DOHH2 (cell line): ENCODE measurements at regions not wholly inside any gene's neighbourhood (a gene's known extent, or its start where the extent isn't known, plus 50 kb on each side); places are given as distances from the start of the nearest gene placed in this dataset.

ENCODE experiments used
- H3F3A ChIP-seq: fragments of 200-600 bp; sonication (generic), shearing (Covaris generic); 2 replicates; pipeline ENCODE4 v1.6.0; 2016; ENCODE audit warnings: antibody characterized with exemption, mild to moderate bottlenecking; ENCODE audit not compliant: control insufficient read depth, insufficient read depth
- H3K27ac ChIP-seq: fragments of 200-600 bp; sonication (generic); 2 replicates; pipeline ENCODE4 v1.5.1; 2014; ENCODE audit warnings: low read depth, mild to moderate bottlenecking, low read length, moderate library complexity
- H3K27me3 ChIP-seq: fragments of 200-600 bp; sonication (generic); 2 replicates; pipeline ENCODE4 v1.6.1; 2014; ENCODE audit warnings: mild to moderate bottlenecking, low read length, mixed read lengths; ENCODE audit not compliant: control insufficient read depth
- H3K36me3 ChIP-seq: fragments of 200-600 bp; sonication (generic); 2 replicates; pipeline ENCODE4 v1.6.1; 2014; ENCODE audit warnings: mild to moderate bottlenecking, low read length, moderate library complexity, mixed read lengths; ENCODE audit not compliant: control insufficient read depth
- H3K4me1 ChIP-seq: fragments of 200-600 bp; sonication (generic); 2 replicates; pipeline ENCODE4 v1.6.1; 2014; ENCODE audit warnings: mild to moderate bottlenecking, low read length, mixed read lengths; ENCODE audit not compliant: control insufficient read depth
- H3K4me2 ChIP-seq: fragments of 200-600 bp; sonication (generic); 2 replicates; pipeline ENCODE4 v1.6.0; 2014; ENCODE audit warnings: mild to moderate bottlenecking, low read length, moderate library complexity
- H3K4me3 ChIP-seq: fragments of 200-600 bp; sonication (generic); 2 replicates; pipeline ENCODE4 v1.5.1; 2014; ENCODE audit warnings: mild to moderate bottlenecking, low read length, mixed read lengths
- H3K79me2 ChIP-seq: fragments of 200-600 bp; sonication (generic); 2 replicates; pipeline ENCODE4 v1.6.1; 2014; ENCODE audit warnings: mild to moderate bottlenecking, low read length, mixed read lengths; ENCODE audit not compliant: control insufficient read depth
- H3K9me2 ChIP-seq: fragments of 200-600 bp; sonication (generic); replicated peaks from 2 replicates; pipeline ENCODE4 v1.6.1; 2014; ENCODE audit warnings: mild to moderate bottlenecking, low read length, mixed read lengths; ENCODE audit not compliant: control insufficient read depth
- H3K9me3 ChIP-seq: fragments of 200-600 bp; sonication (generic); 2 replicates; pipeline ENCODE4 v1.6.1; 2014; ENCODE audit warnings: antibody characterized with exemption, low read length, mixed read lengths; ENCODE audit not compliant: control insufficient read depth, insufficient read depth
- H4K20me1 ChIP-seq: fragments of 200-600 bp; sonication (generic); 2 replicates; pipeline ENCODE4 v1.6.0; 2014; ENCODE audit warnings: low read depth, mild to moderate bottlenecking, antibody characterized with exemption, low read length, moderate library complexity; ENCODE audit not compliant: control insufficient read depth, insufficient read depth
- EZH2phosphoT487 ChIP-seq: fragments of 200-600 bp; sonication (generic); IDR thresholded peaks from 2 replicates; pipeline ENCODE4 v1.6.1; 2017; ENCODE audit warnings: borderline replicate concordance, mild to moderate bottlenecking, antibody characterized with exemption, low read length, moderate library complexity, mixed read lengths
- TF ChIP-seq, protein P1 (sequence below): fragments of 200-600 bp; sonication (generic); IDR thresholded peaks from one replicate; pipeline ENCODE4 v1.5.1; 2014; ENCODE audit warnings: antibody characterized with exemption, mild to moderate bottlenecking, low read depth, low read length; ENCODE audit not compliant: poor library complexity, severe bottlenecking

DNA sequence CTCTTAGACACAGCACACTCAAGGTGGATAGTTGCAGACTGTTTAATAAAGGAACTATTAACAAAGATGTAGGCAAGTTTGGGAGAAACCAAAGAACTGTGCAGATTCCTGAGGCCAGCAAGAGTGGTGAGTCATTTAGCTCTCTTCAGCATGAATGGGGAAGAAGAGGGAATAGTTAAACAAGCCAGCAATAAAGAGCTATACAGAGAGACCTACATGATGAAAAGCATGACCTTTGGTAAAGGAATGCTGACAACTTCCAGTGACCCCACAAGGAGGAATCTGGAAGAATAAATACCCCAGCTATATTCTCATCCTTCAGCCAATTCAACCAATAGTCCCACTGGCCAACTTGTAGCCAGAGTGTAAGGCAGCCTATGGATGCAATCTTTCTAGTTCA lies 706.0 kb upstream of the GRAMD2B start:
- H3K9me3 ChIP-seq: no peaks in the 10 kb centered on the region
- H3K36me3 ChIP-seq: no peaks in the 10 kb centered on the region
- no peak overlapping the region for H3K4me3 ChIP-seq
- no peaks in the 10 kb centered on the region for H4K20me1 ChIP-seq
- no peaks in the 10 kb centered on the region for H3K9me2 ChIP-seq
- no peaks in the 10 kb centered on the region for H3K79me2 ChIP-seq
- H3K27ac ChIP-seq: no peak overlapping the region
- no peak overlapping the region for H3K4me2 ChIP-seq
- TF ChIP-seq, protein P1, sequence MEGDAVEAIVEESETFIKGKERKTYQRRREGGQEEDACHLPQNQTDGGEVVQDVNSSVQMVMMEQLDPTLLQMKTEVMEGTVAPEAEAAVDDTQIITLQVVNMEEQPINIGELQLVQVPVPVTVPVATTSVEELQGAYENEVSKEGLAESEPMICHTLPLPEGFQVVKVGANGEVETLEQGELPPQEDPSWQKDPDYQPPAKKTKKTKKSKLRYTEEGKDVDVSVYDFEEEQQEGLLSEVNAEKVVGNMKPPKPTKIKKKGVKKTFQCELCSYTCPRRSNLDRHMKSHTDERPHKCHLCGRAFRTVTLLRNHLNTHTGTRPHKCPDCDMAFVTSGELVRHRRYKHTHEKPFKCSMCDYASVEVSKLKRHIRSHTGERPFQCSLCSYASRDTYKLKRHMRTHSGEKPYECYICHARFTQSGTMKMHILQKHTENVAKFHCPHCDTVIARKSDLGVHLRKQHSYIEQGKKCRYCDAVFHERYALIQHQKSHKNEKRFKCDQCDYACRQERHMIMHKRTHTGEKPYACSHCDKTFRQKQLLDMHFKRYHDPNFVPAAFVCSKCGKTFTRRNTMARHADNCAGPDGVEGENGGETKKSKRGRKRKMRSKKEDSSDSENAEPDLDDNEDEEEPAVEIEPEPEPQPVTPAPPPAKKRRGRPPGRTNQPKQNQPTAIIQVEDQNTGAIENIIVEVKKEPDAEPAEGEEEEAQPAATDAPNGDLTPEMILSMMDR: no peak
- no peak for TF ChIP-seq EZH2phosphoT487
- H3K27me3 ChIP-seq: no peaks in the 10 kb centered on the region
- H3K4me1 ChIP-seq: no peaks in the 10 kb centered on the region
- H3F3A ChIP-seq: no peaks in the 10 kb centered on the region

DNA sequence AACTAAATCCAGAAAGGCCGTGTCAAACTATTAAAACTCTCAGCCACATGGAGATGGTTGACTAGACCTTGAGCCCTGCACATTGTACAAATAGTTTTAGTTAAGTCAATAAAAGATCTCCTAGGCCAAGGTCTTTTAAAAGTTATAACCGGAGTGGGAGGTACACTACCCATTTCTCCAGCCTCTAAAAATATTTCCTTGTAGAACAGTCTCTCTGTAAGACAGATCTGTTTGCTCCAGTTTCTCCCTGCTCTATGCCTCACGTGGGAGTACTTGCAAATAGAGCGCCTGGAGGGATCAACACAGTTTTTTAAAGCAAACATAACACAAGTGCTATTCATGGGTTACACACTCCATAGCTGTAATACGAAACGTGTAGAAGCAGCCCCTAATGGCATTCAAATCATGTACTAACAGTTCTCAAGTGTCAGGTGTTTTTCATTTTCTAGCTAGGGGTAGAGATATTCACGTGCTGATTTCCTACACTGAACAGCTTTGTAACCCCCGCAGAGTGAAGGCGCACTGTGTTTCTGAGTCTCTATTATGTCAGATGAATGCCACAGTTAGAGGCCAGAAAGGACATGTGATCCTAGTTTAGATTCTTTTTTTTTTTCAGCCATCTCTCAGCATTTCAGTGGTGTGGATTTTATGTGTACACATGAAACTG lies 703.4 kb upstream of the GRAMD2B start:
- H3K4me2 ChIP-seq: no peak overlapping the region
- no peaks in the 10 kb centered on the region for H4K20me1 ChIP-seq
- H3K9me3 ChIP-seq: no peaks in the 10 kb centered on the region
- no peak overlapping the region for H3K4me3 ChIP-seq
- H3F3A ChIP-seq: no peaks in the 10 kb centered on the region
- H3K36me3 ChIP-seq: no peaks in the 10 kb centered on the region
- H3K4me1 ChIP-seq: no peaks in the 10 kb centered on the region
- no peak overlapping the region for H3K27ac ChIP-seq
- no peaks in the 10 kb centered on the region for H3K27me3 ChIP-seq
- H3K9me2 ChIP-seq: no peaks in the 10 kb centered on the region
- no peaks in the 10 kb centered on the region for H3K79me2 ChIP-seq
- TF ChIP-seq, protein P1: no peak
- no peak for TF ChIP-seq EZH2phosphoT487

DNA sequence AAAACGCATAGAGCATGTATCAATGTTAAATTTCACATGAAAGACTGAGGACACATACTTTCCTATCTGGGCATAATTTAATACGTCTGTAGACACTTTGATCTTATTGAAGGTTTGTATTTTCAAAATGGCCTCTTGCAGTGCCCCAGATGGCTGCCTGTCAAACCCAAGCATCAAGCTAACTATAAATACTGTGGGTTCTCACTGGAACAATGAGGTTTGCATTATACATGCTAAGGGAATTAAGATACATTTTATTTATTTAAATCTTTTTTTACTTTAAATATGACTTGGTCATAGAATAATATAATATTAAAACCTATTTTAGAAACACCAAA lies 702.9 kb upstream of the GRAMD2B start:
- no peaks in the 10 kb centered on the region for H3K9me3 ChIP-seq
- H4K20me1 ChIP-seq: no peaks in the 10 kb centered on the region
- no peaks in the 10 kb centered on the region for H3K79me2 ChIP-seq
- no peaks in the 10 kb centered on the region for H3F3A ChIP-seq
- H3K4me2 ChIP-seq: no peak overlapping the region
- H3K27ac ChIP-seq: no peak overlapping the region
- H3K27me3 ChIP-seq: no peaks in the 10 kb centered on the region
- no peaks in the 10 kb centered on the region for H3K4me1 ChIP-seq
- no peak for TF ChIP-seq EZH2phosphoT487
- TF ChIP-seq, protein P1: no peak
- no peak overlapping the region for H3K4me3 ChIP-seq
- no peaks in the 10 kb centered on the region for H3K36me3 ChIP-seq
- no peaks in the 10 kb centered on the region for H3K9me2 ChIP-seq
